ENCODE measurements at regions not wholly inside any gene's neighbourhood (a gene's known extent, or its start where the extent isn't known, plus 50 kb on each side); places are given as distances from the start of the nearest gene placed in this dataset.

DNA sequence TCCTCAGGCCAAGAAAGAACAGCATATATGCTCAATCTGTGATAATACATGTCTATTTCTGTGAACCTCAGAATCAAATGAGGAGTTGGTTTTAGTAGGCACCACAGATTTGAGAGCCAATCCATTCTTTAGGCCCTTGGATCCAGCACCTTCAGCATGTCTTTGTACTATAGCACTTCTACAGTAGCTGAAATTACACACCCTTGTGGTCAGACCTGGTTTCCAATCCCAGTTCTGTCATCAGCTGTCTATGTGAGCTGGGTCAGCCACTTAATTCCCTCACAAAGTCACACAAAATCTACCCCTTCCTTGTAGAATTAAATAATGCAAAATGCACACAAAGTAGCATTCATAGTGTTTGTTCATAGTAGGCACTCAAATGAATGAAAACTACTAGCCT lies 381.3 kb upstream of the LARGE1 start:
- TF ChIP-seq, protein P1, sequence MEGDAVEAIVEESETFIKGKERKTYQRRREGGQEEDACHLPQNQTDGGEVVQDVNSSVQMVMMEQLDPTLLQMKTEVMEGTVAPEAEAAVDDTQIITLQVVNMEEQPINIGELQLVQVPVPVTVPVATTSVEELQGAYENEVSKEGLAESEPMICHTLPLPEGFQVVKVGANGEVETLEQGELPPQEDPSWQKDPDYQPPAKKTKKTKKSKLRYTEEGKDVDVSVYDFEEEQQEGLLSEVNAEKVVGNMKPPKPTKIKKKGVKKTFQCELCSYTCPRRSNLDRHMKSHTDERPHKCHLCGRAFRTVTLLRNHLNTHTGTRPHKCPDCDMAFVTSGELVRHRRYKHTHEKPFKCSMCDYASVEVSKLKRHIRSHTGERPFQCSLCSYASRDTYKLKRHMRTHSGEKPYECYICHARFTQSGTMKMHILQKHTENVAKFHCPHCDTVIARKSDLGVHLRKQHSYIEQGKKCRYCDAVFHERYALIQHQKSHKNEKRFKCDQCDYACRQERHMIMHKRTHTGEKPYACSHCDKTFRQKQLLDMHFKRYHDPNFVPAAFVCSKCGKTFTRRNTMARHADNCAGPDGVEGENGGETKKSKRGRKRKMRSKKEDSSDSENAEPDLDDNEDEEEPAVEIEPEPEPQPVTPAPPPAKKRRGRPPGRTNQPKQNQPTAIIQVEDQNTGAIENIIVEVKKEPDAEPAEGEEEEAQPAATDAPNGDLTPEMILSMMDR (IDR thresholded peaks at IDR 0.05) = peak; percentile 16
- no peak for TF ChIP-seq EZH2 (IDR thresholded peaks at IDR 0.05)
